Fibroblast of lung (primary cell): ENCODE measurements at regions not wholly inside any gene's neighbourhood (a gene's known extent, or its start where the extent isn't known, plus 50 kb on each side); places are given as distances from the start of the nearest gene placed in this dataset.
"Not testable (repeated sequence)": the region's sequence is repeated elsewhere in the genome, so short reads cannot be mapped to it uniquely, and the experiment has no call there.

Source experiments
- DNase-seq, 2 donors: peaks; one replicate each; pipeline versions ENCODE4 v3.0.0 to v3.0.0-alpha.2; 2010; ENCODE audit warnings: low read depth in 2 of 2
- H2AFZ ChIP-seq: 2 replicates; pipeline ENCODE4 v1.5.1; 2012; ENCODE audit warnings: low read length, control low read depth, inconsistent platforms
- H3K27ac ChIP-seq: 2 replicates; pipeline ENCODE4 v1.5.1; 2011; ENCODE audit warnings: low read length, control low read depth; ENCODE audit not compliant: insufficient read depth
- H3K27me3 ChIP-seq: 2 replicates; pipeline ENCODE4 v1.5.1; 2011; ENCODE audit warnings: mild to moderate bottlenecking, low read length; ENCODE audit not compliant: control insufficient read depth, insufficient read depth
- H3K36me3 ChIP-seq: 2 replicates; pipeline ENCODE4 v1.5.1; 2011; ENCODE audit warnings: low read length; ENCODE audit not compliant: control insufficient read depth, insufficient read depth
- H3K4me1 ChIP-seq: 2 replicates; pipeline ENCODE4 v1.5.1; 2011; ENCODE audit warnings: low read length; ENCODE audit not compliant: control insufficient read depth, insufficient read depth; ENCODE audit errors: extremely low read depth
- H3K4me2 ChIP-seq: 2 replicates; pipeline ENCODE4 v1.5.1; 2011; ENCODE audit warnings: low read length, control low read depth; ENCODE audit not compliant: insufficient read depth; ENCODE audit errors: extremely low read depth
- H3K4me3 ChIP-seq, 4 experiments: fragments of 200-600 bp in 1 of 4; sonication (generic) in 1 of 4; replicated peaks in 1 of 4; 2 replicates each; pipeline ENCODE4 v1.5.1; 2011 to 2016; ENCODE audit warnings: low read length in 4 of 4, low read depth in 3 of 4, mild to moderate bottlenecking in 3 of 4, control low read depth in 2 of 4, inconsistent platforms in 1 of 4, mixed read lengths in 1 of 4; ENCODE audit not compliant: insufficient read depth in 1 of 4; ENCODE audit errors: control extremely low read depth in 1 of 4
- H3K79me2 ChIP-seq: 2 replicates; pipeline ENCODE4 v1.5.1; 2012; ENCODE audit warnings: mild to moderate bottlenecking, low read length, inconsistent platforms; ENCODE audit not compliant: control insufficient read depth, insufficient read depth
- H3K9ac ChIP-seq: 2 replicates; pipeline ENCODE4 v1.5.1; 2011; ENCODE audit warnings: mild to moderate bottlenecking, low read length, control low read depth; ENCODE audit not compliant: insufficient read depth
- H3K9me3 ChIP-seq: 2 replicates; pipeline ENCODE4 v1.5.1; 2012; ENCODE audit warnings: low read depth, low read length; ENCODE audit not compliant: control insufficient read depth, insufficient read depth
- H4K20me1 ChIP-seq: 2 replicates; pipeline ENCODE4 v1.5.1; 2011; ENCODE audit warnings: low read length; ENCODE audit not compliant: control insufficient read depth, insufficient read depth; ENCODE audit errors: extremely low read depth
- EZH2 ChIP-seq: IDR thresholded peaks from 2 replicates; pipeline ENCODE4 v1.5.1; 2012; ENCODE audit warnings: low read length, control low read depth, mild to moderate bottlenecking; ENCODE audit errors: missing control alignments
- TF ChIP-seq, protein P1 (sequence below), 2 donors: IDR thresholded peaks in 1 of 2; conservative IDR thresholded peaks in 1 of 2; 1 replicate in 1 of 2; 2 replicates in 1 of 2; pipeline ENCODE4 v1.5.1; 2011 to 2012; ENCODE audit warnings: low read length in 2 of 2, control low read depth in 1 of 2, inconsistent platforms in 1 of 2, low read depth in 1 of 2, mild to moderate bottlenecking in 1 of 2

DNA sequence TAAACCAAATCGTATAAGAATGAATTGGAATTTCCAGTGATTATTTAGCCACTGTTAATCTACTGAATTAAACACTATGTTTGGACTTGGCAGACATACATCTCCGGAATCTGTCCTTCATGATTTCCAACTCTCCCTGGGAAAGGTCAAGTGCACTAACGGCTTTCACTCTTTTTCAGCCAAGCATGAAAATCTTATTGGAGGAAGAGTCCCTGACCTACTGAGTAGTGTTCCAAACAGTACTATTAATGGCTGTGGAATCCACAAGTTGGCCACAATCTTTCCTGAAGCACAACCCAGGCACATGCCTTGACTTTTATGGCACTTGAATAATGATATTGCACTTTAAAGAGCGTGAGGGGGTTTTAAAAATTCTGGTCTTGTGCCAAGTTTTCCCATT is 318.9 kb upstream of the RND3 start:
- H3K4me2 ChIP-seq: no peak overlapping the region
- no peak overlapping the region for H3K9ac ChIP-seq
- peaks cover 2% of the 10 kb centered on the region for H3K4me1 ChIP-seq
- TF ChIP-seq, protein P1, sequence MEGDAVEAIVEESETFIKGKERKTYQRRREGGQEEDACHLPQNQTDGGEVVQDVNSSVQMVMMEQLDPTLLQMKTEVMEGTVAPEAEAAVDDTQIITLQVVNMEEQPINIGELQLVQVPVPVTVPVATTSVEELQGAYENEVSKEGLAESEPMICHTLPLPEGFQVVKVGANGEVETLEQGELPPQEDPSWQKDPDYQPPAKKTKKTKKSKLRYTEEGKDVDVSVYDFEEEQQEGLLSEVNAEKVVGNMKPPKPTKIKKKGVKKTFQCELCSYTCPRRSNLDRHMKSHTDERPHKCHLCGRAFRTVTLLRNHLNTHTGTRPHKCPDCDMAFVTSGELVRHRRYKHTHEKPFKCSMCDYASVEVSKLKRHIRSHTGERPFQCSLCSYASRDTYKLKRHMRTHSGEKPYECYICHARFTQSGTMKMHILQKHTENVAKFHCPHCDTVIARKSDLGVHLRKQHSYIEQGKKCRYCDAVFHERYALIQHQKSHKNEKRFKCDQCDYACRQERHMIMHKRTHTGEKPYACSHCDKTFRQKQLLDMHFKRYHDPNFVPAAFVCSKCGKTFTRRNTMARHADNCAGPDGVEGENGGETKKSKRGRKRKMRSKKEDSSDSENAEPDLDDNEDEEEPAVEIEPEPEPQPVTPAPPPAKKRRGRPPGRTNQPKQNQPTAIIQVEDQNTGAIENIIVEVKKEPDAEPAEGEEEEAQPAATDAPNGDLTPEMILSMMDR (conservative IDR thresholded peaks at IDR 0.05 in 1 of 2, IDR thresholded peaks at IDR 0.05 in 1 of 2; ENCODE audit: low read depth in 1 of 2, low read length in 2 of 2): no peak
- TF ChIP-seq EZH2: no peak
- no peak overlapping the region for H2AFZ ChIP-seq
- no peaks in the 10 kb centered on the region for H3K79me2 ChIP-seq
- no peak overlapping the region for H3K4me3 ChIP-seq
- H3K27me3 ChIP-seq: no peaks in the 10 kb centered on the region
- H4K20me1 ChIP-seq: no peaks in the 10 kb centered on the region
- H3K36me3 ChIP-seq: no peaks in the 10 kb centered on the region
- no peaks in the 10 kb centered on the region for H3K9me3 ChIP-seq
- peak; percentile 41 to 73 for DNase-seq
- H3K27ac ChIP-seq: no peak overlapping the region

DNA sequence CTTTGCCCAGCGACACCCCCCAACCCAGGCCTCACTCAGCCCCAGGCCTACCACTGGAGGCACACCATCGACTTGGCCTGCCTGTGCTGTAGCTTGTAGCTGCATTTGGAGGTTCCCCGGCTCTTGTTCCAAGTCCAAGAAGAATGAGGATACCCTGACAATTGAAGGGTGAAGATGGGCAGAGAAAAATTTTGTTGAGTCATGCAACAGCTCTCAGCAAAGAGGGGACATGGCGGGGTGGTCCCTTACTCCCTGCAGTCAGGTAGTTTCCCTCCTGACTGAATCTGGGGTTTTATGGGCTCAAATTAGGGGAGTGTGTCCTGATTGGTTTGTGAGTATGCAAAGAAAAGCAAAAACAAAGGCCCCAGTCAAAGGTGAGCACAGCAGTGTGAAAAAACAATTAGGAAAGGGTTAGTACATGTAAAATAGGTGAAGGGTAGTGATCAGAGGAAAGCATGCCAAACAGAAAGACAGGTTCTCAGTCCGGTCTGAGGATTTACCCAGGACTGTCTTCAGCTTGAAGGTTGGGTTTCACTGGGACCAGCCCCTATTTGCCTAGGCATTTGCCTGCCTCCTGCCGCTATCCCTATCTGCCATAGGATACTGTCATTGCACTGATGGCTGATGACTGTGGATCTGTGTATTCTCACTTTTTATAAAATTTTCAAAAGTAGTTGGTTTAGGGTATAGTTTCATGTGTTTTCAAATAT is 316.4 kb upstream of the RND3 start:
- Histone ChIP-seq H3K9ac (no peak overlapping the region), H3K4me2 (no peak overlapping the region), H3K9me3 (no peaks in the 10 kb centered on the region), H2AFZ (no peak overlapping the region), H3K36me3 (no peaks in the 10 kb centered on the region), H3K27ac (no peak overlapping the region), H4K20me1 (no peaks in the 10 kb centered on the region), H3K27me3 (no peaks in the 10 kb centered on the region), H3K4me1 (peaks cover 2% of the 10 kb centered on the region), H3K79me2 (no peaks in the 10 kb centered on the region), H3K4me3 (no peak overlapping the region)
- no peak for TF ChIP-seq EZH2
- TF ChIP-seq, protein P1 (conservative IDR thresholded peaks at IDR 0.05 in 1 of 2, IDR thresholded peaks at IDR 0.05 in 1 of 2; ENCODE audit: low read depth in 1 of 2, low read length in 2 of 2): no peak
- DNase-seq: no peak

DNA sequence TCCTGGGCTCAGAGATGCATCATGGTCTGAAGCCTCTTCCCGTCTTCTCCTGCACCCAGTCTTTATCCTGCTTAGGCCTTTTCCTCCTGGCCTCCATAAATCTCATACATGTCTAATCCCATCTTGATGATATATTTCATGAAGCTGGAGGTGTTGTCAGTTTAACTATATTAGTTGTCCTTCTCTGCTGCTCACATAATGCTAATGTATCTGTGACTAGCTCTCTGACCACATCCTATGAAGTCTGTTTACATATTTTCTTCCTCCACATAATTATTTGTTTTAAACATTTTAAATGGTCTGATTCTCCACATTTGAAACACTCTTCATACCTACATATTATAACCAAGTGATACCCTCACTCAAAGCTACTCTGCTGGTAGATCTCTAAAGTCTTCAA is 315.2 kb upstream of the RND3 start:
- Histone ChIP-seq H4K20me1 (no peaks in the 10 kb centered on the region), H3K9me3 (no peaks in the 10 kb centered on the region), H3K36me3 (no peaks in the 10 kb centered on the region), H2AFZ (peak overlapping the region; percentile 65), H3K4me2 (no peak overlapping the region), H3K4me1 (peaks cover 2% of the 10 kb centered on the region), H3K27me3 (no peaks in the 10 kb centered on the region), H3K79me2 (no peaks in the 10 kb centered on the region), H3K4me3 (no peak overlapping the region), H3K27ac (no peak overlapping the region), H3K9ac (no peak overlapping the region)
- peak; percentile 3 to 15 for DNase-seq
- no peak for TF ChIP-seq EZH2
- TF ChIP-seq, protein P1 (conservative IDR thresholded peaks at IDR 0.05 in 1 of 2, IDR thresholded peaks at IDR 0.05 in 1 of 2; ENCODE audit: low read depth in 1 of 2, low read length in 2 of 2): no peak

DNA sequence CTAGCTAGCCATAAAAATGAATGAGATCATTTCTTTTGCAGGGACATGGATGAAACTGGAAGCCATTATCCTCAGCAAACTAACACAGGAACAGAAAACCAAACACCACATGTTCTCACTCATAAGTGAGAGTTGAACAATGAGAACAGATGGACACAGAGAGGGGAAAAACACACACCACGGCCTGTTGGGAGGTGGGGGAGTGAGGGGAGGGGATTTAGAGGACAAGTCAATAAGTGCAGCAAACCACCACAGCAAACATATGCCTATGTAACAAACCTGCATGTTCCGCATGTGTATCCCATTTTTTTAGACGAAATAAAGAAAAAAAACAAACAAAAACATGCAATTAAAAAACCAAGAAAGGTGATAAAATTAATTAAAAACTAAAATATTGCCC is 308.8 kb upstream of the RND3 start:
- not testable (repeated sequence) for H3K9me3 ChIP-seq

More for the DNA sequence above, 308.8 kb upstream of the RND3 start:
- not testable (repeated sequence) for H3K36me3 ChIP-seq, DNase-seq, H3K79me2 ChIP-seq, H3K4me1 ChIP-seq, H3K27ac ChIP-seq, H3K4me3 ChIP-seq, H3K4me2 ChIP-seq, H3K27me3 ChIP-seq, H2AFZ ChIP-seq, H3K9ac ChIP-seq, H4K20me1 ChIP-seq
